Left hindlimb (tissue), 1 donor: ENCODE measurements at regions not wholly inside any gene's neighbourhood (a gene's known extent, or its start where the extent isn't known, plus 50 kb on each side); places are given as distances from the start of the nearest gene placed in this dataset.

Source experiments
- DNase-seq: peaks from one replicate; pipeline ENCODE4 v3.0.0-alpha.2; 2018

GRCh38 chr5:51279983-51280706, 103.1 kb upstream of the ISL1 start:
- no peak for DNase-seq

DNA sequence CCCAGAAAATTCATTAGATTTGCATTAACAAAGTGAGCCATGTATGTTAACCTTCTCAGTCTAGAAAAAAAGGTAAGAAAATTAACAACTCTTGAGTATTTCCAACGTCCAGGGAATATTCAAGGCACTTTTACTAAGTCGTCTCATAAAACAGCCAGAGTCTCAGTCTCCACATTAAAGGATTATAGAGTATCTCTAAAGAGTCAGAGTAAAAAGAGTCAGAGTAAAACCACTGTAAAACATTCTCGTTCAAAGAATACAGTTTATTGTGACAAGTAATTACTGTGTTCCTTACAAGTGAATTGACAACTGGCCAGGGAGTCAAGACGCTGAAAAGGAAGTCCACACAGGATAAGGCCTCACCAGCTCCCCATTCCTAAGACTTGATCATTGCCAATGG, 97.2 kb upstream of the ISL1 start:
- no peak for DNase-seq

GRCh38 chr5:51302343-51302742, 80.9 kb upstream of the ISL1 start:
- no peak for DNase-seq

DNA sequence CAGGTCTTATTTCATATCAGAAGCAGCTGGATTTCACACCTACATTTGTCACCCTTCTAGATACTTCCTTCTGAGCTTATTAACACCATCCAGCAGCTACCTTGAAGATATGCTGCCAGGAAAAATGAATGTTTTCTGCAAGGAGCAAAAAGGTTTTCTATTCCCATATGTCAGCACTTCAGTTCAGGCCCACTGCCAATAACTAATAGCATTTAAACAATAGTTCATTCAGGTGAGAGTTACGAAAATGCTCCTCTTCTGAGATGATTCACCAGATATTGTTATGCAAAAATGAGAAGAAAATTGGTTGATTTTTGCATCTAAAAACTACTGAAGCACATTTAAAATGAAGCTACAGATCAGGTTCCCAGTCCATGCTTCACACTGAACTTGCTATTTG, 56.4 kb upstream of the ISL1 start:
- no peak for DNase-seq
